HEK293 (cell line): ENCODE measurements at regions not wholly inside any gene's neighbourhood (a gene's known extent, or its start where the extent isn't known, plus 50 kb on each side); places are given as distances from the start of the nearest gene placed in this dataset.

Source experiments
- CTCF ChIA-PET: fragments of 350-600 bp; formaldehyde crosslinking; extraction: SDS; loops from one replicate; lab custom pipeline; 2021; ENCODE audit warnings: antibody characterized with exemption; lab: Yijun Ruan, JAX
- POLR2A ChIA-PET: fragments of 300-600 bp; formaldehyde crosslinking; extraction: SDS; loops from one replicate; lab custom pipeline; 2020; ENCODE audit warnings: antibody characterized with exemption, inconsistent platforms; lab: Yijun Ruan, JAX
- H3K27ac ChIP-seq: fragments of 200-500 bp; sonication (Bioruptor generic); 2 replicates; pipeline ENCODE4 v1.5.1; 2014; ENCODE audit warnings: low read depth, low read length, control low read depth, inconsistent platforms; ENCODE audit errors: extremely low read depth
- H3K36me3 ChIP-seq, 2 experiments: fragments of 200-500 bp in 1 of 2; sonication (Bioruptor generic) in 1 of 2; 1 replicate in 1 of 2; 2 replicates in 1 of 2; pipeline ENCODE4 v1.5.1; 2014 to 2017; ENCODE audit warnings: inconsistent platforms in 2 of 2, low read length in 2 of 2; ENCODE audit not compliant: control insufficient read depth in 2 of 2, insufficient read depth in 1 of 2
- H3K4me1 ChIP-seq: fragments of 200-500 bp; sonication (Bioruptor generic); 2 replicates; pipeline ENCODE4 v1.5.1; 2014; ENCODE audit warnings: mild to moderate bottlenecking, low read length, inconsistent platforms; ENCODE audit not compliant: control insufficient read depth, insufficient read depth
- H3K4me3 ChIP-seq: 2 replicates; pipeline ENCODE4 v1.5.1; 2011; ENCODE audit warnings: low read depth, mild to moderate bottlenecking, control low read depth, low read length, moderate library complexity
- H3K9me3 ChIP-seq: fragments of 200-500 bp; sonication (Bioruptor generic); 2 replicates; pipeline ENCODE4 v1.5.1; 2014; ENCODE audit warnings: low read depth, low read length, inconsistent platforms; ENCODE audit not compliant: control insufficient read depth, insufficient read depth
- INSM2 ChIP-seq: fragments of 450-650 bp; formaldehyde crosslinking; IDR thresholded peaks from 2 replicates; pipeline ENCODE4 v1.5.1; 2016; ENCODE audit warnings: missing biosample characterization, missing genetic modification characterization
- KLF1 ChIP-seq: fragments of 450-650 bp; formaldehyde crosslinking; IDR thresholded peaks from 2 replicates; pipeline ENCODE4 v1.5.1; 2016; ENCODE audit warnings: missing biosample characterization, missing genetic modification characterization
- KLF9 ChIP-seq: fragments of 450-650 bp; formaldehyde crosslinking; IDR thresholded peaks from 2 replicates; pipeline ENCODE4 v1.5.1; 2016; ENCODE audit warnings: missing biosample characterization, missing genetic modification characterization, low read depth
- SCRT2 ChIP-seq: fragments of 450-650 bp; formaldehyde crosslinking; IDR thresholded peaks from 2 replicates; pipeline ENCODE4 v1.5.1; 2016; ENCODE audit warnings: missing biosample characterization, missing genetic modification characterization
- SETDB1 ChIP-seq: IDR thresholded peaks from one replicate; pipeline ENCODE4 v1.6.1; 2017; ENCODE audit warnings: mild to moderate bottlenecking, low read length, moderate library complexity, mixed read lengths; ENCODE audit not compliant: insufficient read length
- TCF7L2 ChIP-seq: IDR thresholded peaks from 2 replicates; pipeline ENCODE4 v1.6.1; 2011; ENCODE audit warnings: low read depth, mild to moderate bottlenecking, inconsistent platforms, low read length, moderate library complexity, borderline replicate concordance
- ZBTB49 ChIP-seq: fragments of 450-650 bp; formaldehyde crosslinking; IDR thresholded peaks from 2 replicates; pipeline ENCODE4 v1.5.1; 2016; ENCODE audit warnings: missing biosample characterization, missing genetic modification characterization, low read depth
- ZFP69B ChIP-seq: fragments of 450-650 bp; formaldehyde crosslinking; IDR thresholded peaks from 2 replicates; pipeline ENCODE4 v1.5.1; 2016; ENCODE audit warnings: missing biosample characterization, missing genetic modification characterization
- ZNF169 ChIP-seq: fragments of 450-650 bp; formaldehyde crosslinking; IDR thresholded peaks from 2 replicates; pipeline ENCODE4 v1.5.1; 2016; ENCODE audit warnings: missing biosample characterization, missing genetic modification characterization
- ZNF2 ChIP-seq: fragments of 450-650 bp; formaldehyde crosslinking; IDR thresholded peaks from 2 replicates; pipeline ENCODE4 v1.5.1; 2016; ENCODE audit warnings: missing biosample characterization, missing genetic modification characterization
- ZNF280C ChIP-seq: fragments of 450-650 bp; formaldehyde crosslinking; IDR thresholded peaks from 2 replicates; pipeline ENCODE4 v1.5.1; 2016; ENCODE audit warnings: missing biosample characterization, missing genetic modification characterization
- ZNF292 ChIP-seq: fragments of 450-650 bp; formaldehyde crosslinking; IDR thresholded peaks from 2 replicates; pipeline ENCODE4 v1.5.1; 2016; ENCODE audit warnings: low read depth, missing biosample characterization, missing genetic modification characterization, borderline replicate concordance
- ZNF48 ChIP-seq: fragments of 450-650 bp; formaldehyde crosslinking; IDR thresholded peaks from 2 replicates; pipeline ENCODE4 v1.5.1; 2016; ENCODE audit warnings: missing biosample characterization, missing genetic modification characterization
- ZNF600 ChIP-seq: fragments of 450-650 bp; formaldehyde crosslinking; IDR thresholded peaks from 2 replicates; pipeline ENCODE4 v1.5.1; 2016; ENCODE audit warnings: missing biosample characterization, missing genetic modification characterization
- ZNF623 ChIP-seq: fragments of 450-650 bp; formaldehyde crosslinking; IDR thresholded peaks from 2 replicates; pipeline ENCODE4 v1.5.1; 2016; ENCODE audit warnings: missing biosample characterization, missing genetic modification characterization
- TF ChIP-seq, protein P1 (sequence below): fragments of 450-650 bp; formaldehyde crosslinking; IDR thresholded peaks from 2 replicates; pipeline ENCODE4 v1.5.1; 2016; ENCODE audit warnings: missing biosample characterization, missing genetic modification characterization, borderline replicate concordance

DNA sequence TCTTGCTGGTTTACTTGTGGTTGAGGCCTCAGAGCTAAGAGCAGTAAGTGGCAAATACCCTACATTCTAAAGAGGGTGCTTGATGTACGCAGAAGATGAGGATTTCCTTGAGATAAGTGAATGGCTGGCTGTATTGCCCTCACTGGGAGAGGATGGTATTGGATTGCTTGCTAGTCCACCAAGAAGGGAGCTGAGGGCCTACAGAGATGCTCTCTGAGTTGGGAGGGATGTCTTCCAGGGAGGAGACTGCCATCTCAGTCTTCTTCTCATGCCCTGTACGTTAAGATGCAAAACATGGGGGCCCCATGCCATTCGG lies 669.1 kb downstream of the UTRN start (continued):
- TF ChIP-seq ZNF280C (tag by site-specific recombination), result no peak
- TF ChIP-seq ZNF623 (tag by site-specific recombination), result no peak
- no peak for TF ChIP-seq ZBTB49 (tag by site-specific recombination)
- no peak for TF ChIP-seq ZFP69B
- no peak for TF ChIP-seq ZNF2 (tag by site-specific recombination)
- TF ChIP-seq INSM2 (tag by site-specific recombination), result no peak
- no peak for TF ChIP-seq ZNF169 (tag by site-specific recombination)
- no peak for TF ChIP-seq ZNF48 (tag by site-specific recombination)
- TF ChIP-seq ZNF600 (tag by site-specific recombination), result no peak

DNA sequence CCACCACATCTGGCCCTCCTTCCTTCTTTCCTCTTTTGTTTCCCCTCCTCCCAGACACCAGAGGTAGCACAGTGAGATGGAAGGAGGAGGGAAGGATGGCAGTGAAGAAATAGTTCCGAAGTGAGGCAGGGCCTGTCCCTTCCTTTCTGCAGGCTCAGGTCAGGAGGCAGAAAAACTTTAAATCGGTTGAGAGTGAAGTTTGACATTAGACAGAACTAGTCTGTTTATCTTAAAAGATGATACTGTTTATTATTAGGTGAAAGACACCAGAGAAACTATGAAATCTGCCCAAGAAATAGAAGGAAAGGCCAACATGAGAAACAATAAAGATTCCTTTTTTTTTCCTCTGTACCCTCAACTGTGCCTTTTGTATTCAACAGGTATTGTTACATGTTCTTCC lies 670.3 kb downstream of the UTRN start:
- H3K27ac ChIP-seq, result no peak overlapping the region
- no peaks in the 10 kb centered on the region for H3K4me1 ChIP-seq
- H3K36me3 ChIP-seq, result no peaks in the 10 kb centered on the region
- CTCF ChIA-PET, result no interaction called here
- H3K9me3 ChIP-seq, result no peaks in the 10 kb centered on the region
- TF ChIP-seq ZBTB49 (tag by site-specific recombination) (no peak), SCRT2 (tag by site-specific recombination) (peak; percentile 28; the same call in 1 of the 2 replicates)
- TF ChIP-seq, all 188 proteins: peak for 1
- no peak overlapping the region for H3K4me3 ChIP-seq
- POLR2A ChIA-PET, result no interaction called here

DNA sequence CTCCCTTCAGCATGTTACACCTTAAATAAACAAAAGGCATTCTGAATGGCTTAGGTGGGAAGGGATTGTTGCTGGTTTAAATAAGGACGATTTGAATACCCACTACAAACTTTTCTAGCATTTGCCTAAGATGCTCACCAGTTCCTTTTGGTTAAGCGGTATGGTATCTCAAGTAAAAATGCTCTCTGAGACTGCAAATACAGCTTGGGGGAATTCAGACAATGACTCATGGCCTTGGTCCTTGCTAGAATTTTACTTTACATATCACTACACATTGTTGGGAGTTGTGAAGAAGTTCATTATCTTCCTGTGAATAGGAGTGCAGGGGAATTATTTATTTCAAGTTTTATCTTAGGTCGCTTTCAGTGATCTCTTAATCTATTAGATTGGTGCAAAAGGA lies 670.7 kb downstream of the UTRN start:
- Histone ChIP-seq H3K4me1 (no peaks in the 10 kb centered on the region), H3K27ac (no peak overlapping the region), H3K36me3 (no peaks in the 10 kb centered on the region), H3K4me3 (no peak overlapping the region), H3K9me3 (no peaks in the 10 kb centered on the region)
- CTCF ChIA-PET, result no interaction called here
- POLR2A ChIA-PET, result no interaction called here
- no peak for TF ChIP-seq ZNF292 (tag by site-specific recombination)
- TF ChIP-seq ZNF280C (tag by site-specific recombination), result no peak
- no peak for TF ChIP-seq TCF7L2
- no peak for TF ChIP-seq KLF9 (tag by site-specific recombination)
- TF ChIP-seq, protein P1, sequence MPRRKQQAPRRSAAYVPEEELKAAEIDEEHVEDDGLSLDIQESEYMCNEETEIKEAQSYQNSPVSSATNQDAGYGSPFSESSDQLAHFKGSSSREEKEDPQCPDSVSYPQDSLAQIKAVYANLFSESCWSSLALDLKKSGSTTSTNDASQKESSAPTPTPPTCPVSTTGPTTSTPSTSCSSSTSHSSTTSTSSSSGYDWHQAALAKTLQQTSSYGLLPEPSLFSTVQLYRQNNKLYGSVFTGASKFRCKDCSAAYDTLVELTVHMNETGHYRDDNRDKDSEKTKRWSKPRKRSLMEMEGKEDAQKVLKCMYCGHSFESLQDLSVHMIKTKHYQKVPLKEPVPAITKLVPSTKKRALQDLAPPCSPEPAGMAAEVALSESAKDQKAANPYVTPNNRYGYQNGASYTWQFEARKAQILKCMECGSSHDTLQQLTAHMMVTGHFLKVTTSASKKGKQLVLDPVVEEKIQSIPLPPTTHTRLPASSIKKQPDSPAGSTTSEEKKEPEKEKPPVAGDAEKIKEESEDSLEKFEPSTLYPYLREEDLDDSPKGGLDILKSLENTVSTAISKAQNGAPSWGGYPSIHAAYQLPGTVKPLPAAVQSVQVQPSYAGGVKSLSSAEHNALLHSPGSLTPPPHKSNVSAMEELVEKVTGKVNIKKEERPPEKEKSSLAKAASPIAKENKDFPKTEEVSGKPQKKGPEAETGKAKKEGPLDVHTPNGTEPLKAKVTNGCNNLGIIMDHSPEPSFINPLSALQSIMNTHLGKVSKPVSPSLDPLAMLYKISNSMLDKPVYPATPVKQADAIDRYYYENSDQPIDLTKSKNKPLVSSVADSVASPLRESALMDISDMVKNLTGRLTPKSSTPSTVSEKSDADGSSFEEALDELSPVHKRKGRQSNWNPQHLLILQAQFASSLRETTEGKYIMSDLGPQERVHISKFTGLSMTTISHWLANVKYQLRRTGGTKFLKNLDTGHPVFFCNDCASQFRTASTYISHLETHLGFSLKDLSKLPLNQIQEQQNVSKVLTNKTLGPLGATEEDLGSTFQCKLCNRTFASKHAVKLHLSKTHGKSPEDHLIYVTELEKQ, result no peak
- no peak for TF ChIP-seq KLF1 (tag by site-specific recombination)
- TF ChIP-seq SETDB1, result no peak
